ENCODE measurements at regions not wholly inside any gene's neighbourhood (a gene's known extent, or its start where the extent isn't known, plus 50 kb on each side); places are given as distances from the start of the nearest gene placed in this dataset.

- no peak for DNase-seq
- no peaks in the 10 kb centered on the region for H4K20me1 ChIP-seq (ENCODE audit: insufficient read depth, low read length)
- H3K36me3 ChIP-seq (replicated peaks; ENCODE audit: insufficient read depth, low read length), result no peaks in the 10 kb centered on the region
- no peaks in the 10 kb centered on the region for H3K9me2 ChIP-seq (replicated peaks; ENCODE audit: insufficient read depth, low read length)
- no peaks in the 10 kb centered on the region for H3K4me1 ChIP-seq (ENCODE audit: low read length)
- H3K27me3 ChIP-seq (replicated peaks; ENCODE audit: insufficient read depth, low read length), result no peaks in the 10 kb centered on the region
- H3K27ac ChIP-seq (ENCODE audit: low read length), result no peak overlapping the region
- no peaks in the 10 kb centered on the region for H3F3A ChIP-seq (ENCODE audit: insufficient read depth, low read length)
- no peak overlapping the region for H3K4me3 ChIP-seq (ENCODE audit: low read length)
- H3K79me2 ChIP-seq (ENCODE audit: low read length), result no peaks in the 10 kb centered on the region
- no peak overlapping the region for H2AFZ ChIP-seq (ENCODE audit: low read length)
- TF ChIP-seq EZH2phosphoT487 (IDR thresholded peaks at IDR 0.05; ENCODE audit: low read length) (no peak), EZH2 (optimal IDR thresholded peaks at IDR 0.05; ENCODE audit: low read depth, low read length) (no peak)
- TF ChIP-seq, protein P1, sequence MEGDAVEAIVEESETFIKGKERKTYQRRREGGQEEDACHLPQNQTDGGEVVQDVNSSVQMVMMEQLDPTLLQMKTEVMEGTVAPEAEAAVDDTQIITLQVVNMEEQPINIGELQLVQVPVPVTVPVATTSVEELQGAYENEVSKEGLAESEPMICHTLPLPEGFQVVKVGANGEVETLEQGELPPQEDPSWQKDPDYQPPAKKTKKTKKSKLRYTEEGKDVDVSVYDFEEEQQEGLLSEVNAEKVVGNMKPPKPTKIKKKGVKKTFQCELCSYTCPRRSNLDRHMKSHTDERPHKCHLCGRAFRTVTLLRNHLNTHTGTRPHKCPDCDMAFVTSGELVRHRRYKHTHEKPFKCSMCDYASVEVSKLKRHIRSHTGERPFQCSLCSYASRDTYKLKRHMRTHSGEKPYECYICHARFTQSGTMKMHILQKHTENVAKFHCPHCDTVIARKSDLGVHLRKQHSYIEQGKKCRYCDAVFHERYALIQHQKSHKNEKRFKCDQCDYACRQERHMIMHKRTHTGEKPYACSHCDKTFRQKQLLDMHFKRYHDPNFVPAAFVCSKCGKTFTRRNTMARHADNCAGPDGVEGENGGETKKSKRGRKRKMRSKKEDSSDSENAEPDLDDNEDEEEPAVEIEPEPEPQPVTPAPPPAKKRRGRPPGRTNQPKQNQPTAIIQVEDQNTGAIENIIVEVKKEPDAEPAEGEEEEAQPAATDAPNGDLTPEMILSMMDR (IDR thresholded peaks at IDR 0.05; ENCODE audit: low read length), result no peak
- no peaks in the 10 kb centered on the region for H3K9me3 ChIP-seq (replicated peaks; ENCODE audit: insufficient read depth, low read length)
- no peak overlapping the region for H3K4me2 ChIP-seq (ENCODE audit: low read depth, low read length)
- H3K9ac ChIP-seq (ENCODE audit: low read length), result no peak overlapping the region
Measured at GRCh38 chr5:2214910-2215590, 332.3 kb upstream of the IRX4 start.

DNA sequence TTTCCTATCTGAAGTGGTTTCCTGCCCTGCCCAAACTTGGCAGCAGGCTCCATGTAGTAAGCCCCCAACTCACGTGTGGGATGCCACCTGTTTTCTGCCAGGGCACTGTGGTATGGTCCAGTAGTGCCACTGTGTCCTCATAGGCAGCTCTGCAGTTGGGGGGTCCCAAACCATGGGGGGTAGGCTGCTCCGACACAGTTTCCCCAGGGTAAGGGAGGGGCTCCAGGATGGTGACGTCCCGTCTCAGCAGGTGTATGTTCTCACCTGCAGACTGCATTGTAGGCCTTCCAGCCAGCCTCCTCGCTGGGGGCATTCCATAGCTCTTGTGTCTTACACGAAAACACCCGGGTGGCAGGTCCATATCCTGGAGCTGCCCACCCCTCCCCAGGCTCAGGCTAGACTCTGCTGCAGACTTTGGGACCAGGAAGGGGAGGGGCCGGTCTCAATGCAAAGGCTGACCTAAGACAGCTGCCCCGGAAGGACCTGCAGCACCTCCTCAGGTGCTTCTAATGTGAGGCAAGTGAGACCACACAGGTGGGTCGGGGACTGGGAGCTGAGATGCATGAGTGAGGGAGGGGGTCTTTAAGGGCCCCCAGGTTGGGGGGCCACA lies 330.5 kb upstream of the IRX4 start:
- H3K4me1 ChIP-seq (ENCODE audit: low read length), result no peaks in the 10 kb centered on the region
- H2AFZ ChIP-seq (ENCODE audit: low read length), result no peak overlapping the region
- H4K20me1 ChIP-seq (ENCODE audit: insufficient read depth, low read length), result no peaks in the 10 kb centered on the region
- no peak overlapping the region for H3K9ac ChIP-seq (ENCODE audit: low read length)
- H3K36me3 ChIP-seq (replicated peaks; ENCODE audit: insufficient read depth, low read length), result no peaks in the 10 kb centered on the region
- TF ChIP-seq EZH2phosphoT487 (IDR thresholded peaks at IDR 0.05; ENCODE audit: low read length) (no peak), EZH2 (optimal IDR thresholded peaks at IDR 0.05; ENCODE audit: low read depth, low read length) (no peak)
- TF ChIP-seq, protein P1 (IDR thresholded peaks at IDR 0.05; ENCODE audit: low read length), result no peak
- no peaks in the 10 kb centered on the region for H3K9me2 ChIP-seq (replicated peaks; ENCODE audit: insufficient read depth, low read length)
- H3F3A ChIP-seq (ENCODE audit: insufficient read depth, low read length), result no peaks in the 10 kb centered on the region
- H3K4me2 ChIP-seq (ENCODE audit: low read depth, low read length), result no peak overlapping the region
- no peaks in the 10 kb centered on the region for H3K79me2 ChIP-seq (ENCODE audit: low read length)
- no peak overlapping the region for H3K4me3 ChIP-seq (ENCODE audit: low read length)
- no peaks in the 10 kb centered on the region for H3K27me3 ChIP-seq (replicated peaks; ENCODE audit: insufficient read depth, low read length)
- H3K9me3 ChIP-seq (replicated peaks; ENCODE audit: insufficient read depth, low read length), result no peaks in the 10 kb centered on the region
- H3K27ac ChIP-seq (ENCODE audit: low read length), result no peak overlapping the region
- DNase-seq, result no peak

DNA sequence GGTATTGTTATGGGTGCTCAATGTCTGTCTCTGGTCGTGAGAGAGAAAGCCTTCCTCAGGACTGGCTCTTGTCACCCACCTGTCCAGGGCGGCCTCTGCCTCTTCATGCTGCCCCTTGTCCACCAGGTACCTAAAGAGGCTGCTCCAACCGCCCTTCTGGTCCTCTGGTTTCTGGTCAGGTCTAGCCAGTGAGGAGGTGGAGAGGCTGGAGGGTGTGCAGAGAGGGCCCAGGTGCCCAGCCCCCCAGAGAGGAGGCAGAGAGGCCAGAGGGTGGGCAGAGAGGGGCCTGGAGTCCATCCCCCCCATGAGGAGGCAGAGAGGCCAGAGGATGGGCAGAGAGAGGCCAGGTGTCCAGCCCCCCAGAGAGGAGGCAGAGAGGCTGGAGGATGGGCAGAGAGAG lies 329.8 kb upstream of the IRX4 start:
- no peak overlapping the region for H3K4me3 ChIP-seq (ENCODE audit: low read length)
- TF ChIP-seq, protein P1 (IDR thresholded peaks at IDR 0.05; ENCODE audit: low read length), result no peak
- no peak for DNase-seq
- H3K36me3 ChIP-seq (replicated peaks; ENCODE audit: insufficient read depth, low read length), result no peaks in the 10 kb centered on the region
- no peaks in the 10 kb centered on the region for H3K79me2 ChIP-seq (ENCODE audit: low read length)
- no peaks in the 10 kb centered on the region for H3K9me2 ChIP-seq (replicated peaks; ENCODE audit: insufficient read depth, low read length)
- H2AFZ ChIP-seq (ENCODE audit: low read length), result no peak overlapping the region
- no peak overlapping the region for H3K9ac ChIP-seq (ENCODE audit: low read length)
- H4K20me1 ChIP-seq (ENCODE audit: insufficient read depth, low read length), result no peaks in the 10 kb centered on the region
- no peaks in the 10 kb centered on the region for H3K27me3 ChIP-seq (replicated peaks; ENCODE audit: insufficient read depth, low read length)
- no peak overlapping the region for H3K4me2 ChIP-seq (ENCODE audit: low read depth, low read length)
- H3K27ac ChIP-seq (ENCODE audit: low read length), result no peak overlapping the region
- H3F3A ChIP-seq (ENCODE audit: insufficient read depth, low read length), result no peaks in the 10 kb centered on the region
- H3K4me1 ChIP-seq (ENCODE audit: low read length), result no peaks in the 10 kb centered on the region
- no peaks in the 10 kb centered on the region for H3K9me3 ChIP-seq (replicated peaks; ENCODE audit: insufficient read depth, low read length)
